PC-9 (cell line): ENCODE measurements at regions not wholly inside any gene's neighbourhood (a gene's known extent, or its start where the extent isn't known, plus 50 kb on each side); places are given as distances from the start of the nearest gene placed in this dataset.

Experiments used
- BruUV-seq: library from RNA; stranded (reverse); fragments of 400-500 nt; replicated peaks from 2 replicates; lab custom pipeline; 2021; lab: Mats Ljungman, UMichigan
- CTCF ChIA-PET: fragments of 300-600 bp; sonication (Branson Sonifier 250); formaldehyde crosslinking; loops from one replicate; lab custom pipeline; 2022; ENCODE audit warnings: antibody characterized with exemption; lab: Charles Lee
- POLR2A ChIA-PET: fragments of 300-600 bp; sonication (Branson Sonifier 250); formaldehyde crosslinking; loops from one replicate; lab custom pipeline; 2022; ENCODE audit warnings: antibody characterized with exemption; ENCODE audit not compliant: unreplicated experiment; lab: Charles Lee
- DNase-seq, 2 experiments: peaks; one replicate each; pipeline versions ENCODE4 v3.0.0 to v3.0.0-alpha.2; 2015 to 2022; ENCODE audit warnings: mixed read lengths in 1 of 2
- H2AFZ ChIP-seq: fragments of 200-600 bp; sonication (generic); 2 replicates; pipeline ENCODE4 v1.8.1; 2017; ENCODE audit warnings: antibody characterized with exemption
- H3F3A ChIP-seq: fragments of 200-600 bp; sonication (generic); 2 replicates; pipeline ENCODE4 v1.8.1; 2017; ENCODE audit warnings: antibody characterized with exemption, mild to moderate bottlenecking, low read depth; ENCODE audit not compliant: insufficient read depth
- H3K27ac ChIP-seq: fragments of 200-600 bp; sonication (generic); 2 replicates; pipeline ENCODE4 v1.6.1; 2016; ENCODE audit warnings: mixed run types
- H3K27me3 ChIP-seq: fragments of 200-600 bp; sonication (generic); 2 replicates; pipeline ENCODE4 v1.6.1; 2016; ENCODE audit warnings: low read depth, mixed run types; ENCODE audit not compliant: insufficient read depth
- H3K36me3 ChIP-seq: fragments of 200-600 bp; sonication (generic); 2 replicates; pipeline ENCODE4 v1.6.1; 2016; ENCODE audit warnings: low read depth, mixed run types
- H3K4me1 ChIP-seq: fragments of 200-600 bp; sonication (generic); replicated peaks from 2 replicates; pipeline ENCODE4 v1.6.1; 2016; ENCODE audit warnings: mixed run types; ENCODE audit not compliant: insufficient read depth
- H3K4me2 ChIP-seq: fragments of 200-600 bp; sonication (generic); 2 replicates; pipeline ENCODE4 v1.6.1; 2017; ENCODE audit warnings: mixed run types
- H3K4me3 ChIP-seq: fragments of 200-600 bp; sonication (generic); 2 replicates; pipeline ENCODE4 v1.6.1; 2016; ENCODE audit warnings: mixed run types
- H3K79me2 ChIP-seq: fragments of 200-600 bp; sonication (generic); 2 replicates; pipeline ENCODE4 v1.6.1; 2017; ENCODE audit warnings: low read depth, mixed run types
- H3K9me2 ChIP-seq: fragments of 200-600 bp; sonication (generic); 2 replicates; pipeline ENCODE4 v1.8.1; 2017; ENCODE audit warnings: mild to moderate bottlenecking; ENCODE audit not compliant: insufficient read depth
- H3K9me3 ChIP-seq: fragments of 200-600 bp; sonication (generic); 2 replicates; pipeline ENCODE4 v1.8.1; 2016; ENCODE audit warnings: low read depth; ENCODE audit not compliant: insufficient read depth
- H4K20me1 ChIP-seq: fragments of 200-600 bp; sonication (generic); 2 replicates; pipeline ENCODE4 v1.8.1; 2017; ENCODE audit not compliant: insufficient read depth
- CTCF ChIP-seq: fragments of 200-600 bp; sonication (generic); conservative IDR thresholded peaks from 2 replicates; pipeline ENCODE4 v1.6.1; 2017; ENCODE audit warnings: mixed run types, antibody characterized with exemption, mild to moderate bottlenecking, moderate library complexity
- EZH2 ChIP-seq: fragments of 200-600 bp; sonication (generic); IDR thresholded peaks from 2 replicates; pipeline ENCODE4 v1.8.0; 2017; ENCODE audit warnings: antibody characterized with exemption, low read depth
- intact Hi-C: fragments of 100-400 bp; cut with micrococcal nuclease; formaldehyde crosslinking; loops from one replicate; pipeline ENCODE4 v1.10.0; 2022; ENCODE audit not compliant: unreplicated experiment

- no peaks in the 10 kb centered on the region for H3K79me2 ChIP-seq
- intact Hi-C loops: loop anchor here (1.0 to 10.0 kb wide), 6 partner anchors 68 to 1360 kb away; no protein-coding TSS in a partner anchor
- POLR2A ChIA-PET: interaction anchor here (0.6 to 0.7 kb wide), 5 partner anchors 10 to 180 kb away, joined by 4 to 6 read pairs (median 4); no protein-coding TSS in a partner anchor
- peaks cover 43% of the 10 kb centered on the region for H3K4me1 ChIP-seq
- H3K27ac ChIP-seq: peak overlapping the region; percentile 97
- no peak overlapping the region for H2AFZ ChIP-seq
- no peaks in the 10 kb centered on the region for H3K9me2 ChIP-seq
- peak overlapping the region; percentile 36; the same call in 1 of the 2 replicates for H3K4me3 ChIP-seq
- no peaks in the 10 kb centered on the region for H4K20me1 ChIP-seq
- CTCF ChIA-PET: interaction anchor here (0.7 to 1.2 kb wide), 3 partner anchors 91 to 181 kb away, joined by 3 read pairs; no protein-coding TSS in a partner anchor
- no peak for TF ChIP-seq EZH2
- TF ChIP-seq CTCF: no peak
- BruUV-seq: no TSS peak
- H3K36me3 ChIP-seq: no peaks in the 10 kb centered on the region
- H3K9me3 ChIP-seq: peaks cover 5% of the 10 kb centered on the region
- H3F3A ChIP-seq: peaks cover 28% of the 10 kb centered on the region
- no peaks in the 10 kb centered on the region for H3K27me3 ChIP-seq
- DNase-seq: peak; percentile 93 to 94
- H3K4me2 ChIP-seq: peak overlapping the region; percentile 74
Measured at GRCh38 chr9:105064248-105065097, 136.5 kb upstream of the ABCA1 start.

- intact Hi-C loops: loop anchor here (2.0 to 10.0 kb wide), 3 partner anchors 91 to 1359 kb away; no protein-coding TSS in a partner anchor
- Histone ChIP-seq H2AFZ (no peak overlapping the region), H3K4me2 (peak overlapping the region; percentile 74), H3K79me2 (no peaks in the 10 kb centered on the region), H3K27me3 (no peaks in the 10 kb centered on the region), H4K20me1 (no peaks in the 10 kb centered on the region), H3F3A (peaks cover 36% of the 10 kb centered on the region), H3K27ac (peak overlapping the region; percentile 97), H3K36me3 (no peaks in the 10 kb centered on the region), H3K9me3 (peaks cover 5% of the 10 kb centered on the region), H3K4me1 (peaks cover 47% of the 10 kb centered on the region), H3K4me3 (peak overlapping the region; percentile 36; the same call in 1 of the 2 replicates), H3K9me2 (no peaks in the 10 kb centered on the region)
- CTCF ChIA-PET: interaction anchor here (0.6 kb wide), 1 partner anchor 72 kb away, joined by 3 read pairs; no protein-coding TSS in a partner anchor
- BruUV-seq: no TSS peak
- DNase-seq: no peak
- no peak for TF ChIP-seq EZH2
- no peak for TF ChIP-seq CTCF
- POLR2A ChIA-PET: no interaction called here
Measured at GRCh38 chr9:105065098-105066088, 137.4 kb upstream of the ABCA1 start.
